ENCODE measurements at regions not wholly inside any gene's neighbourhood (a gene's known extent, or its start where the extent isn't known, plus 50 kb on each side); places are given as distances from the start of the nearest gene placed in this dataset.

DNA sequence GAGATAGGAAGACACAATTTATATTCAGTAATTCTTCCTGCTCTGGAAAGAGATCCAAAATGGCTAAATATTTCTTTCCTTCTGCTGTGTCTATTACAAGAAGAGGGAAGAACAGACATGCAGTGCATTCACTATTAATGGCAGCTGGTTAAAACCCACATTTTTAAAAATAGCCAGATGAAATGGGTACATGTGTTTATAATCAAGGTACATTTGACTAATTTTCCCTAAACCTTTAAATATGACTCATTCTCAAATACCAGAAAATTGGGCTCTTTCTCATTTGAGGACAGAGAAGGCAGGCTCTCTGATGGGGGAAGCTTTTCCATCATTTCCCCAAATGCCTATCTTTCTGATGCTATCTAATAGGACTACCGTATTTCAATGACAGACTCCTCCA lies 215.7 kb upstream of the HABP2 start:
- Histone ChIP-seq H3K4me1 (ENCODE audit: insufficient read depth, low read length, poor library complexity, severe bottlenecking) (no peaks in the 10 kb centered on the region), H3K36me3 (ENCODE audit: insufficient read depth, low read length, poor library complexity, severe bottlenecking) (no peaks in the 10 kb centered on the region), H3K27me3 (replicated peaks; ENCODE audit: insufficient read depth, low read depth, low read length, poor library complexity) (no peaks in the 10 kb centered on the region), H3K9me3 (ENCODE audit: low read depth, low read length, poor library complexity, severe bottlenecking) (no peaks in the 10 kb centered on the region), H3K4me3 (ENCODE audit: low read depth, low read length, poor library complexity, severe bottlenecking) (no peak overlapping the region), H3K27ac (ENCODE audit: low read depth, low read length, poor library complexity, severe bottlenecking) (no peak overlapping the region)
- no TSS peak for BruUV-seq (replicated peaks)
- CTCF ChIA-PET: no interaction called here
- POLR2A ChIA-PET (ENCODE audit: low non-redundant PET): no interaction called here
- intact Hi-C loops (cut with micrococcal nuclease; ENCODE audit: unreplicated experiment): no loop called here
- DNase-seq (ENCODE audit: low spot score): no peak
- no peak for TF ChIP-seq CTCF (conservative IDR thresholded peaks at IDR 0.05; ENCODE audit: low read depth, low read length)
- no peak for TF ChIP-seq EZH2 (IDR thresholded peaks at IDR 0.05; ENCODE audit: borderline replicate concordance, low read depth, low read length, poor library complexity, severe bottlenecking)

DNA sequence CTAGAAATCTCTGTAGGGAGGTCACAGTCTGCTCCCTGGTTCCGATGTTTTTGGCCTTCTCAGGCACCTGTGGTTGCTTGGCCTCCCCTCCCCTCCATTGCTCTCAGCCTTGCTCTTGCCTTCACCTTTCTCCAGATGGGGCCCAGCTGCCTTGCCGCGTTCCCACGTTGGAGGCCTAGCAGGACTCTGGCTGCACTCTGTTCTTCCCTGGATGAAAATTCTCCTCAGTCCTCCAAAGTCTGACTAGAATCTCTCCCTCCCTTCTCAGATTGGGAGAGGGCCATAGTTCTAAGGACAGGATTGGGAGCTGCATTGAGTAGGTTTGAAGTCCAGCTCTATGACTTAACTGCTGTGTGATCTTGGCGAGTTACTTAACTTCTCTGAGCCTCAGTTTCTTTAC lies 213.7 kb upstream of the HABP2 start:
- no peak for TF ChIP-seq EZH2 (IDR thresholded peaks at IDR 0.05; ENCODE audit: borderline replicate concordance, low read depth, low read length, poor library complexity, severe bottlenecking)
- no peak for TF ChIP-seq CTCF (conservative IDR thresholded peaks at IDR 0.05; ENCODE audit: low read depth, low read length)
- no peaks in the 10 kb centered on the region for H3K36me3 ChIP-seq (ENCODE audit: insufficient read depth, low read length, poor library complexity, severe bottlenecking)
- ChIA-PET POLR2A (ENCODE audit: low non-redundant PET) (no interaction called here), CTCF (no interaction called here)
- H3K4me3 ChIP-seq (ENCODE audit: low read depth, low read length, poor library complexity, severe bottlenecking): no peak overlapping the region
- H3K27me3 ChIP-seq (replicated peaks; ENCODE audit: insufficient read depth, low read depth, low read length, poor library complexity): no peaks in the 10 kb centered on the region
- H3K4me1 ChIP-seq (ENCODE audit: insufficient read depth, low read length, poor library complexity, severe bottlenecking): no peaks in the 10 kb centered on the region
- H3K9me3 ChIP-seq (ENCODE audit: low read depth, low read length, poor library complexity, severe bottlenecking): no peaks in the 10 kb centered on the region
- BruUV-seq (replicated peaks): no TSS peak
- DNase-seq (ENCODE audit: low spot score): no peak
- intact Hi-C loops (cut with micrococcal nuclease; ENCODE audit: unreplicated experiment): no loop called here
- no peak overlapping the region for H3K27ac ChIP-seq (ENCODE audit: low read depth, low read length, poor library complexity, severe bottlenecking)

- DNase-seq (ENCODE audit: low spot score): no peak
- TF ChIP-seq EZH2 (IDR thresholded peaks at IDR 0.05; ENCODE audit: borderline replicate concordance, low read depth, low read length, poor library complexity, severe bottlenecking) (no peak), CTCF (conservative IDR thresholded peaks at IDR 0.05; ENCODE audit: low read depth, low read length) (no peak)
- ChIA-PET POLR2A (ENCODE audit: low non-redundant PET) (no interaction called here), CTCF (interaction anchor here (0.8 kb wide), 1 partner anchor 19 kb away, joined by 3 read pairs; no protein-coding TSS in a partner anchor)
- H3K27ac ChIP-seq (ENCODE audit: low read depth, low read length, poor library complexity, severe bottlenecking): no peak overlapping the region
- no peak overlapping the region for H3K4me3 ChIP-seq (ENCODE audit: low read depth, low read length, poor library complexity, severe bottlenecking)
- intact Hi-C loops (cut with micrococcal nuclease; ENCODE audit: unreplicated experiment): no loop called here
- no TSS peak for BruUV-seq (replicated peaks)
- no peaks in the 10 kb centered on the region for H3K9me3 ChIP-seq (ENCODE audit: low read depth, low read length, poor library complexity, severe bottlenecking)
- no peaks in the 10 kb centered on the region for H3K27me3 ChIP-seq (replicated peaks; ENCODE audit: insufficient read depth, low read depth, low read length, poor library complexity)
- H3K36me3 ChIP-seq (ENCODE audit: insufficient read depth, low read length, poor library complexity, severe bottlenecking): no peaks in the 10 kb centered on the region
- no peaks in the 10 kb centered on the region for H3K4me1 ChIP-seq (ENCODE audit: insufficient read depth, low read length, poor library complexity, severe bottlenecking)
These were observed 212.6 kb upstream of the HABP2 start for GRCh38 chr10:113340282-113340681.
